ENCODE measurements at regions not wholly inside any gene's neighbourhood (a gene's known extent, or its start where the extent isn't known, plus 50 kb on each side); places are given as distances from the start of the nearest gene placed in this dataset.

DNA sequence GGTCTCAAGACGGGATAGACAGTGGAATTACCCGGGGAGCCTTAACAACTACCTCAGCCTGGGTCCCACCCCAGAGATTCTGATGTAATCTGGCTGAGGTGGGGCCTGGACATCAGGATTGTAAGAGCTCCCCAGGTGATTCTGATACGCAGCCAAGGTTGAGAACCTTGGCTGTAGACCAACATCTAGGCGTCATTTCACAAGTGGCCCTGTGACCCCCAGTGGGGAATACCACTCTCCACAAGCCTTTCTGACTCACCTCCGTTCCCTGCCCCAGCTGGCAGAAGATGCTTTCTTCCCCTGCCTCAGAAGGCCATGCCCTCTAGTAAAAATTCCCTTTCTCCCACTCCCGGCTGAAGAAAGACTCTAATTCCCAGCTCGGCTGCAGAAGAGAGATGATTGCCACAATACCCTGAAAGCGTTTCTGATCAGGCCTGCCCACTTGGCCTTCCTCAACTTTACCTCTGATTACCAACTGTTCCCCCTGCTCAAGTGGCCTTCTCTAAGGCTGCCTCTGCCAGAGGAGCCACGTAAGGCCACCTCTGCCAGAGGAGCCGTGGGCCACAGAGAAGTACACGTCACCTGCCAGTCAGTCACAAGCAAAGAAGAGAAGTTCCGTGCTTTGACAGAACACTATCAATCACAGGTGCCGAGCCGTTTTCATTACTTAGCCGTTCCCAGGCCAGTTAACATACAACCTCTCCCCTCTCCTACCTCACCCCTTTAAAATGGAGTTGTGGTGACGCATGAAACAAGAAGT lies 116.8 kb upstream of the PKDCC start:
- FAIRE-seq = no peak
- peak overlapping the region; percentile 74 to 91 for H3K27ac ChIP-seq

More for the DNA sequence above, 116.8 kb upstream of the PKDCC start:
- ChIA-PET CTCF (interaction anchor here (0.8 to 11.0 kb wide), 9 partner anchors 12 to 156 kb away, joined by 3 to 87 read pairs (median 4); no protein-coding TSS in a partner anchor), POLR2A (interaction anchor here (1.2 to 1.5 kb wide), 2 partner anchors 35 to 117 kb away, joined by 5 to 8 read pairs; partner anchors contain the start of gene PKDCC)
- Histone ChIP-seq H3K4me2 (peak overlapping the region; percentile 51), H3K9me3 (no peaks in the 10 kb centered on the region), H3K4me3 (no peak overlapping the region), H3K4me1 (peaks cover 85% of the 10 kb centered on the region)
- ATAC-seq = peak; percentile 45 to 64
- DNase-seq (ENCODE audit: low read depth in 1 of 2, low spot score in 1 of 2) = peak; percentile 76 to 95
- TF ChIP-seq SMC3 (IDR thresholded peaks at IDR 0.05) = peak; percentile 68
- TF ChIP-seq TFCP2L1 (CRISPR knock-in tag; IDR thresholded peaks at IDR 0.05) = no peak
- no peak for TF ChIP-seq CHD2 (IDR thresholded peaks at IDR 0.05; ENCODE audit: low read length, partially characterized antibody)
- TF ChIP-seq FOSB (CRISPR knock-in tag; IDR thresholded peaks at IDR 0.05) = no peak
- peak; percentile 93 for TF ChIP-seq FOSL2 (IDR thresholded peaks at IDR 0.05)
- TF ChIP-seq FOSL2 (CRISPR knock-in tag; IDR thresholded peaks at IDR 0.05) = peak; percentile 88
- TF ChIP-seq RFX5 (IDR thresholded peaks at IDR 0.05) = no peak
- TF ChIP-seq RARB (CRISPR knock-in tag; IDR thresholded peaks at IDR 0.05) = peak; percentile 90
- TF ChIP-seq CHD4 (IDR thresholded peaks at IDR 0.05; ENCODE audit: borderline replicate concordance) = no peak
- peak; percentile 92 to 99 for TF ChIP-seq JUN (IDR thresholded peaks at IDR 0.05)
- TF ChIP-seq, protein P1, sequence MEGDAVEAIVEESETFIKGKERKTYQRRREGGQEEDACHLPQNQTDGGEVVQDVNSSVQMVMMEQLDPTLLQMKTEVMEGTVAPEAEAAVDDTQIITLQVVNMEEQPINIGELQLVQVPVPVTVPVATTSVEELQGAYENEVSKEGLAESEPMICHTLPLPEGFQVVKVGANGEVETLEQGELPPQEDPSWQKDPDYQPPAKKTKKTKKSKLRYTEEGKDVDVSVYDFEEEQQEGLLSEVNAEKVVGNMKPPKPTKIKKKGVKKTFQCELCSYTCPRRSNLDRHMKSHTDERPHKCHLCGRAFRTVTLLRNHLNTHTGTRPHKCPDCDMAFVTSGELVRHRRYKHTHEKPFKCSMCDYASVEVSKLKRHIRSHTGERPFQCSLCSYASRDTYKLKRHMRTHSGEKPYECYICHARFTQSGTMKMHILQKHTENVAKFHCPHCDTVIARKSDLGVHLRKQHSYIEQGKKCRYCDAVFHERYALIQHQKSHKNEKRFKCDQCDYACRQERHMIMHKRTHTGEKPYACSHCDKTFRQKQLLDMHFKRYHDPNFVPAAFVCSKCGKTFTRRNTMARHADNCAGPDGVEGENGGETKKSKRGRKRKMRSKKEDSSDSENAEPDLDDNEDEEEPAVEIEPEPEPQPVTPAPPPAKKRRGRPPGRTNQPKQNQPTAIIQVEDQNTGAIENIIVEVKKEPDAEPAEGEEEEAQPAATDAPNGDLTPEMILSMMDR (IDR thresholded peaks at IDR 0.05) = no peak
- TF ChIP-seq JUNB (IDR thresholded peaks at IDR 0.05) = peak; percentile 97
- TF ChIP-seq HEYL (CRISPR knock-in tag; IDR thresholded peaks at IDR 0.05) = no peak
- peak; percentile 21; the same call in 1 of the 2 replicates for TF ChIP-seq HOXA7 (CRISPR knock-in tag; IDR thresholded peaks at IDR 0.05)
- TF ChIP-seq HOXB13 (CRISPR knock-in tag; IDR thresholded peaks at IDR 0.05; ENCODE audit: low read depth) = peak; percentile 45; the same call in 1 of the 2 replicates
- peak; percentile 55; the same call in 1 of the 2 replicates for TF ChIP-seq HES2 (IDR thresholded peaks at IDR 0.05)
- no peak for TF ChIP-seq RCOR1 (IDR thresholded peaks at IDR 0.05; ENCODE audit: low read depth, low read length)
- TF ChIP-seq GATA3 (IDR thresholded peaks at IDR 0.05; ENCODE audit: borderline replicate concordance) = peak; percentile 96
- TF ChIP-seq, protein P2, sequence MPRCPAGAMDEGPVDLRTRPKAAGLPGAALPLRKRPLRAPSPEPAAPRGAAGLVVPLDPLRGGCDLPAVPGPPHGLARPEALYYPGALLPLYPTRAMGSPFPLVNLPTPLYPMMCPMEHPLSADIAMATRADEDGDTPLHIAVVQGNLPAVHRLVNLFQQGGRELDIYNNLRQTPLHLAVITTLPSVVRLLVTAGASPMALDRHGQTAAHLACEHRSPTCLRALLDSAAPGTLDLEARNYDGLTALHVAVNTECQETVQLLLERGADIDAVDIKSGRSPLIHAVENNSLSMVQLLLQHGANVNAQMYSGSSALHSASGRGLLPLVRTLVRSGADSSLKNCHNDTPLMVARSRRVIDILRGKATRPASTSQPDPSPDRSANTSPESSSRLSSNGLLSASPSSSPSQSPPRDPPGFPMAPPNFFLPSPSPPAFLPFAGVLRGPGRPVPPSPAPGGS (IDR thresholded peaks at IDR 0.05) = peak; percentile 95; the same call in 2 of the 3 replicates
- no peak for TF ChIP-seq CBX2 (IDR thresholded peaks at IDR 0.05; ENCODE audit: borderline replicate concordance, low read depth)
- peak; percentile 39 to 66; a peak in 4 of 5 replicates for TF ChIP-seq RAD21 (conservative IDR thresholded peaks at IDR 0.05 in 1 of 2, IDR thresholded peaks at IDR 0.05 in 1 of 2)
- TF ChIP-seq, protein P3, sequence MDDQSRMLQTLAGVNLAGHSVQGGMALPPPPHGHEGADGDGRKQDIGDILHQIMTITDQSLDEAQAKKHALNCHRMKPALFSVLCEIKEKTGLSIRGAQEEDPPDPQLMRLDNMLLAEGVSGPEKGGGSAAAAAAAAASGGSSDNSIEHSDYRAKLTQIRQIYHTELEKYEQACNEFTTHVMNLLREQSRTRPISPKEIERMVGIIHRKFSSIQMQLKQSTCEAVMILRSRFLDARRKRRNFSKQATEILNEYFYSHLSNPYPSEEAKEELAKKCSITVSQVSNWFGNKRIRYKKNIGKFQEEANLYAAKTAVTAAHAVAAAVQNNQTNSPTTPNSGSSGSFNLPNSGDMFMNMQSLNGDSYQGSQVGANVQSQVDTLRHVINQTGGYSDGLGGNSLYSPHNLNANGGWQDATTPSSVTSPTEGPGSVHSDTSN (IDR thresholded peaks at IDR 0.05) = peak; percentile 83
- no peak for TF ChIP-seq MYC (IDR thresholded peaks at IDR 0.05; ENCODE audit: borderline replicate concordance, low read length)
- no peak for TF ChIP-seq ATOH8 (CRISPR knock-in tag; IDR thresholded peaks at IDR 0.05; ENCODE audit: low read depth)
- TF ChIP-seq CEBPB (IDR thresholded peaks at IDR 0.05) = peak; percentile 82 to 91
- TF ChIP-seq RNF2 (IDR thresholded peaks at IDR 0.05; ENCODE audit: borderline replicate concordance, low read depth) = no peak
- TF ChIP-seq EP300 (IDR thresholded peaks at IDR 0.05) = peak; percentile 92 to 99; a peak in 4 of 5 replicates
- peak; percentile 83 for TF ChIP-seq MAX (IDR thresholded peaks at IDR 0.05)
- WGBS (ENCODE audit: missing lambda C conversion rate) = 41% methylated on average over 16 of the region's 16 CpGs

All from A549 (cell line).